ENCODE measurements at regions not wholly inside any gene's neighbourhood (a gene's known extent, or its start where the extent isn't known, plus 50 kb on each side); places are given as distances from the start of the nearest gene placed in this dataset.

- no peaks in the 10 kb centered on the region for H3K4me1 ChIP-seq (ENCODE audit: insufficient read depth, low read length, severe bottlenecking)
- H3K36me3 ChIP-seq (ENCODE audit: insufficient read depth, low read length), result no peaks in the 10 kb centered on the region
- H3K4me2 ChIP-seq (ENCODE audit: low read length), result no peak overlapping the region
- no peaks in the 10 kb centered on the region for H3K79me2 ChIP-seq (ENCODE audit: insufficient read depth, low read length)
- H3K27me3 ChIP-seq (ENCODE audit: insufficient read depth, low read length), result no peaks in the 10 kb centered on the region
- no peak overlapping the region for H3K4me3 ChIP-seq (ENCODE audit: low read depth, low read length, poor library complexity, severe bottlenecking)
- no peaks in the 10 kb centered on the region for H3F3A ChIP-seq (ENCODE audit: insufficient read depth, low read length)
- H4K20me1 ChIP-seq (ENCODE audit: insufficient read depth, low read length), result no peaks in the 10 kb centered on the region
- no peaks in the 10 kb centered on the region for H3K9me2 ChIP-seq (ENCODE audit: low read depth, low read length)
- H2AFZ ChIP-seq (ENCODE audit: low read length), result no peak overlapping the region
- H3K27ac ChIP-seq (ENCODE audit: low read depth, low read length, poor library complexity, severe bottlenecking), result no peak overlapping the region
- no peaks in the 10 kb centered on the region for H3K9me3 ChIP-seq (ENCODE audit: low read length)
- H3K9ac ChIP-seq (ENCODE audit: low read length), result no peak overlapping the region
- no peak for TF ChIP-seq EZH2 (IDR thresholded peaks at IDR 0.05; ENCODE audit: borderline replicate concordance, low read length)
- TF ChIP-seq CTCF (IDR thresholded peaks at IDR 0.05; ENCODE audit: low read length), result no peak
Observed at GRCh38 chr5:2140501-2141175, 257.9 kb upstream of the IRX4 start.

GRCh38 chr5:2139478-2139877, 256.8 kb upstream of the IRX4 start:
- TF ChIP-seq CTCF (IDR thresholded peaks at IDR 0.05; ENCODE audit: low read length) (no peak), EZH2 (IDR thresholded peaks at IDR 0.05; ENCODE audit: borderline replicate concordance, low read length) (no peak)
- Histone ChIP-seq H3K9me2 (ENCODE audit: low read depth, low read length) (no peaks in the 10 kb centered on the region), H4K20me1 (ENCODE audit: insufficient read depth, low read length) (no peaks in the 10 kb centered on the region), H3K4me1 (ENCODE audit: insufficient read depth, low read length, severe bottlenecking) (no peaks in the 10 kb centered on the region), H3K4me3 (ENCODE audit: low read depth, low read length, poor library complexity, severe bottlenecking) (no peak overlapping the region), H3K27ac (ENCODE audit: low read depth, low read length, poor library complexity, severe bottlenecking) (no peak overlapping the region), H3K9me3 (ENCODE audit: low read length) (no peaks in the 10 kb centered on the region), H3K27me3 (ENCODE audit: insufficient read depth, low read length) (no peaks in the 10 kb centered on the region), H2AFZ (ENCODE audit: low read length) (no peak overlapping the region), H3K36me3 (ENCODE audit: insufficient read depth, low read length) (no peaks in the 10 kb centered on the region), H3K9ac (ENCODE audit: low read length) (no peak overlapping the region), H3K4me2 (ENCODE audit: low read length) (no peak overlapping the region), H3F3A (ENCODE audit: insufficient read depth, low read length) (no peaks in the 10 kb centered on the region), H3K79me2 (ENCODE audit: insufficient read depth, low read length) (no peaks in the 10 kb centered on the region)

DNA sequence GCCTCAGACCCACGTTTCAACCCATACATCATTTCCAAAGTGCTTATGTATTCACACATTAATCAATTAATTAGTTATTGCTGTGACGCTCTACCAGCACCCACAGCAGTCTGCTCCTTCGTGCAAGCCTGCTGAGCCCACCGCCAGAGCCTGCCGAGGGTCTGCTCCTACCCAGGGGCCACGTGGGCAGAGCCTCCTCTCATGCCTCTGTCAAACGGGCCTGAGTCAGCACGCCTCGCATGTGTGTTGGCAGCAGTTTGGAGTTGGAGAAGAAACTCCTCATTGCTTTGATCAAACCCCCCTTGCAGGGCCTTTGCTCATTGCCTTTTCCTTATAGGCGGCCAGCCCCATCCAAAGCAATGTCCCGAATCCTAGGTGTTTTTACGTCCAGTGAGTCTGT, 256.2 kb upstream of the IRX4 start:
- Histone ChIP-seq H3K27me3 (ENCODE audit: insufficient read depth, low read length) (no peaks in the 10 kb centered on the region), H3K27ac (ENCODE audit: low read depth, low read length, poor library complexity, severe bottlenecking) (no peak overlapping the region), H3K9ac (ENCODE audit: low read length) (no peak overlapping the region), H3K4me1 (ENCODE audit: insufficient read depth, low read length, severe bottlenecking) (no peaks in the 10 kb centered on the region), H3K36me3 (ENCODE audit: insufficient read depth, low read length) (no peaks in the 10 kb centered on the region), H3K4me2 (ENCODE audit: low read length) (no peak overlapping the region), H3K79me2 (ENCODE audit: insufficient read depth, low read length) (no peaks in the 10 kb centered on the region), H3K9me2 (ENCODE audit: low read depth, low read length) (no peaks in the 10 kb centered on the region), H2AFZ (ENCODE audit: low read length) (no peak overlapping the region), H3K9me3 (ENCODE audit: low read length) (no peaks in the 10 kb centered on the region), H3K4me3 (ENCODE audit: low read depth, low read length, poor library complexity, severe bottlenecking) (no peak overlapping the region), H4K20me1 (ENCODE audit: insufficient read depth, low read length) (no peaks in the 10 kb centered on the region), H3F3A (ENCODE audit: insufficient read depth, low read length) (no peaks in the 10 kb centered on the region)
- TF ChIP-seq CTCF (IDR thresholded peaks at IDR 0.05; ENCODE audit: low read length) (no peak), EZH2 (IDR thresholded peaks at IDR 0.05; ENCODE audit: borderline replicate concordance, low read length) (no peak)

All from OCI-LY1 (cell line).